ENCODE measurements at regions not wholly inside any gene's neighbourhood (a gene's known extent, or its start where the extent isn't known, plus 50 kb on each side); places are given as distances from the start of the nearest gene placed in this dataset.

DNA sequence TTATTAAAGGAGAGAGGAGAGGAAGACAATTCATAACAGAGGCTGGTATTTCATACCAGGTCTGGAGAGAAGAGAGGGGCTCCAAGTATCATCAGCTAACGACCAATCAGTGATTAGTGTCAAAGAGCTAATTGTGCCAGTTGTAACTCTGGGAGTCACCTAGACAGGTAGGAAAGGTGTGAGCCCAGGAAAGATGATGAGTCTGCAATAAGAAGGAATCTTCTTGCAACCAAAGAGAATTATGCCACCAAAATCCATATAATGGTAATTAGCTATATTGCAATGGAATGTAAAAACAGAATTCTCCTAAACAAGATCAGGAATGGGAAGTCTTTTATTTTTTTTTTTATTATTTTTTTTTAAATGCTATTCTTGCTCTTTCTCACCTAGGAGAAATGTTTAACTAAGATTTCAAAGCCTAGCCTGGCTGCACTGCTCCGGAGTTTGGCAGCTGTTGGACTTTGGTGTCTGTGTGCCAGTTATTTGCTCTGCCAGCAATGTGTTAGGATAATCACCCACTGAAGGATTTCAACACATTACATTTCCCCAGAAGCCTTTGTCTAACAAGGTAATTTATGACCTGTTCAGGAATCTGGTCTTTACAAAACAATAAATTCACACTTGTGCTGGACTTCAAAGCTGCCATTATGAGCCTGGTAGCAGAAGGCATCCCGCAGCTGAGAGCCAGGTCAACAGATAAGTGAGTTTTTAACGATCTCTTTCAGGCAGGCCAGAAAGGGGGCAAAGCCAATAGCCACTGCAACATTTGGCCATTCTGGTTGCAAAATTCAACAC, 89.4 kb downstream of the FOXB1 start:
- no peak overlapping the region for H3K27ac Mint-ChIP-seq
- Histone ChIP-seq H2AFZ (no peak overlapping the region), H4K20me1 (replicated peaks; ENCODE audit: insufficient read depth) (no peaks in the 10 kb centered on the region), H3K36me3 (ENCODE audit: insufficient read depth) (0 out of 2 replicates have a peak, but pooled peaks cover 3% of the 10 kb centered on the region), H3K27me3 (ENCODE audit: insufficient read depth) (no peaks in the 10 kb centered on the region), H3K27ac (ENCODE audit: low read depth) (no peak overlapping the region), H3K79me2 (replicated peaks; ENCODE audit: insufficient read depth) (no peaks in the 10 kb centered on the region), H3K4me1 (ENCODE audit: insufficient read depth) (no peaks in the 10 kb centered on the region), H3K9me2 (ENCODE audit: insufficient read depth) (peaks cover 9% of the 10 kb centered on the region; the same call in 1 of the 2 replicates), H3K4me3 (no peak overlapping the region), H3K4me2 (no peak overlapping the region), H3F3A (replicated peaks; ENCODE audit: low read depth) (no peaks in the 10 kb centered on the region)
- no peak for DNase-seq (ENCODE audit: low spot score)
- H3K4me3 Mint-ChIP-seq: no peak overlapping the region
- peaks cover 17% of the 10 kb centered on the region; the same call in 2 of the 3 replicates for H3K36me3 Mint-ChIP-seq (ENCODE audit: low read depth)
- no peak for ATAC-seq
- H3K9me3 Mint-ChIP-seq: peaks cover 17% of the 10 kb centered on the region
- TF ChIP-seq POLR2AphosphoS5 (IDR thresholded peaks at IDR 0.05; ENCODE audit: low read depth): no peak
- no peak for TF ChIP-seq EZH2 (IDR thresholded peaks at IDR 0.05; ENCODE audit: low read depth, unreplicated experiment)
- TF ChIP-seq, protein P1, sequence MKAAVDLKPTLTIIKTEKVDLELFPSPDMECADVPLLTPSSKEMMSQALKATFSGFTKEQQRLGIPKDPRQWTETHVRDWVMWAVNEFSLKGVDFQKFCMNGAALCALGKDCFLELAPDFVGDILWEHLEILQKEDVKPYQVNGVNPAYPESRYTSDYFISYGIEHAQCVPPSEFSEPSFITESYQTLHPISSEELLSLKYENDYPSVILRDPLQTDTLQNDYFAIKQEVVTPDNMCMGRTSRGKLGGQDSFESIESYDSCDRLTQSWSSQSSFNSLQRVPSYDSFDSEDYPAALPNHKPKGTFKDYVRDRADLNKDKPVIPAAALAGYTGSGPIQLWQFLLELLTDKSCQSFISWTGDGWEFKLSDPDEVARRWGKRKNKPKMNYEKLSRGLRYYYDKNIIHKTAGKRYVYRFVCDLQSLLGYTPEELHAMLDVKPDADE (IDR thresholded peaks at IDR 0.05): no peak
- TF ChIP-seq ZNF331 (CRISPR knock-in tag; IDR thresholded peaks at IDR 0.05; ENCODE audit: low read depth): no peak
- no peak for TF ChIP-seq EZH2phosphoT487 (IDR thresholded peaks at IDR 0.05; ENCODE audit: unreplicated experiment)
- peaks cover 2% of the 10 kb centered on the region for H3K27me3 Mint-ChIP-seq (ENCODE audit: insufficient read depth, low read depth, poor library complexity)
- peaks cover 16% of the 10 kb centered on the region; the same call in 2 of the 3 replicates for H3K4me1 Mint-ChIP-seq

DNA sequence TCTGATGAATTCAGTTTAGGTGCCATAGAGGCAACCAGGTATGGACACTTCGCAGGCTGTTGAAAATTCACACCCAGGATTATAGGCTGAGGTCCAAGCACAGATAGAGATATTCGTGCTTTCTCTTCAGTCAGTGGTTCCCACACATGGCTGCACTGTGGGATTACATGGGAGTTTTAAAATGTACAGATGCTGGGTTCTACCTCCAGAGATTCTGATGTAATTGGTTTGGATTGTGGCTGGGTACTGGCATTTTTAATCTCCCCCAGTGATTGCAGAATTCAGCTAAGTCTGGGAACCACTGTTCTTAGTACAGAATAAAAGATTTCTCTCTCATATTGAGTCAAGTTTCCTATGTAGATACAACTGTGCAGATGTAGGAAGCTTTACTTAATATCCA, 91.6 kb downstream of the FOXB1 start:
- Histone ChIP-seq H3K79me2 (replicated peaks; ENCODE audit: insufficient read depth) (no peaks in the 10 kb centered on the region), H3K4me1 (ENCODE audit: insufficient read depth) (no peaks in the 10 kb centered on the region), H3K36me3 (ENCODE audit: insufficient read depth) (0 out of 2 replicates have a peak, but pooled peaks cover 3% of the 10 kb centered on the region), H2AFZ (no peak overlapping the region), H3K27ac (ENCODE audit: low read depth) (no peak overlapping the region), H3K9me2 (ENCODE audit: insufficient read depth) (peaks cover 9% of the 10 kb centered on the region; the same call in 1 of the 2 replicates), H3F3A (replicated peaks; ENCODE audit: low read depth) (no peaks in the 10 kb centered on the region), H3K27me3 (ENCODE audit: insufficient read depth) (no peaks in the 10 kb centered on the region), H3K4me3 (no peak overlapping the region), H3K4me2 (no peak overlapping the region), H4K20me1 (replicated peaks; ENCODE audit: insufficient read depth) (no peaks in the 10 kb centered on the region)
- peaks cover 17% of the 10 kb centered on the region; the same call in 2 of the 3 replicates for H3K36me3 Mint-ChIP-seq (ENCODE audit: low read depth)
- ATAC-seq: no peak
- H3K4me3 Mint-ChIP-seq: no peak overlapping the region
- peaks cover 17% of the 10 kb centered on the region for H3K9me3 Mint-ChIP-seq
- peaks cover 7% of the 10 kb centered on the region; the same call in 2 of the 3 replicates for H3K4me1 Mint-ChIP-seq
- H3K27me3 Mint-ChIP-seq (ENCODE audit: insufficient read depth, low read depth, poor library complexity): peaks cover 4% of the 10 kb centered on the region
- H3K27ac Mint-ChIP-seq: no peak overlapping the region
- no peak for DNase-seq (ENCODE audit: low spot score)
- no peak for TF ChIP-seq STAT1 (IDR thresholded peaks at IDR 0.05; ENCODE audit: unreplicated experiment)
- TF ChIP-seq, protein P2, sequence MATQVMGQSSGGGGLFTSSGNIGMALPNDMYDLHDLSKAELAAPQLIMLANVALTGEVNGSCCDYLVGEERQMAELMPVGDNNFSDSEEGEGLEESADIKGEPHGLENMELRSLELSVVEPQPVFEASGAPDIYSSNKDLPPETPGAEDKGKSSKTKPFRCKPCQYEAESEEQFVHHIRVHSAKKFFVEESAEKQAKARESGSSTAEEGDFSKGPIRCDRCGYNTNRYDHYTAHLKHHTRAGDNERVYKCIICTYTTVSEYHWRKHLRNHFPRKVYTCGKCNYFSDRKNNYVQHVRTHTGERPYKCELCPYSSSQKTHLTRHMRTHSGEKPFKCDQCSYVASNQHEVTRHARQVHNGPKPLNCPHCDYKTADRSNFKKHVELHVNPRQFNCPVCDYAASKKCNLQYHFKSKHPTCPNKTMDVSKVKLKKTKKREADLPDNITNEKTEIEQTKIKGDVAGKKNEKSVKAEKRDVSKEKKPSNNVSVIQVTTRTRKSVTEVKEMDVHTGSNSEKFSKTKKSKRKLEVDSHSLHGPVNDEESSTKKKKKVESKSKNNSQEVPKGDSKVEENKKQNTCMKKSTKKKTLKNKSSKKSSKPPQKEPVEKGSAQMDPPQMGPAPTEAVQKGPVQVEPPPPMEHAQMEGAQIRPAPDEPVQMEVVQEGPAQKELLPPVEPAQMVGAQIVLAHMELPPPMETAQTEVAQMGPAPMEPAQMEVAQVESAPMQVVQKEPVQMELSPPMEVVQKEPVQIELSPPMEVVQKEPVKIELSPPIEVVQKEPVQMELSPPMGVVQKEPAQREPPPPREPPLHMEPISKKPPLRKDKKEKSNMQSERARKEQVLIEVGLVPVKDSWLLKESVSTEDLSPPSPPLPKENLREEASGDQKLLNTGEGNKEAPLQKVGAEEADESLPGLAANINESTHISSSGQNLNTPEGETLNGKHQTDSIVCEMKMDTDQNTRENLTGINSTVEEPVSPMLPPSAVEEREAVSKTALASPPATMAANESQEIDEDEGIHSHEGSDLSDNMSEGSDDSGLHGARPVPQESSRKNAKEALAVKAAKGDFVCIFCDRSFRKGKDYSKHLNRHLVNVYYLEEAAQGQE (IDR thresholded peaks at IDR 0.05; ENCODE audit: unreplicated experiment): no peak
- TF ChIP-seq, protein P3, sequence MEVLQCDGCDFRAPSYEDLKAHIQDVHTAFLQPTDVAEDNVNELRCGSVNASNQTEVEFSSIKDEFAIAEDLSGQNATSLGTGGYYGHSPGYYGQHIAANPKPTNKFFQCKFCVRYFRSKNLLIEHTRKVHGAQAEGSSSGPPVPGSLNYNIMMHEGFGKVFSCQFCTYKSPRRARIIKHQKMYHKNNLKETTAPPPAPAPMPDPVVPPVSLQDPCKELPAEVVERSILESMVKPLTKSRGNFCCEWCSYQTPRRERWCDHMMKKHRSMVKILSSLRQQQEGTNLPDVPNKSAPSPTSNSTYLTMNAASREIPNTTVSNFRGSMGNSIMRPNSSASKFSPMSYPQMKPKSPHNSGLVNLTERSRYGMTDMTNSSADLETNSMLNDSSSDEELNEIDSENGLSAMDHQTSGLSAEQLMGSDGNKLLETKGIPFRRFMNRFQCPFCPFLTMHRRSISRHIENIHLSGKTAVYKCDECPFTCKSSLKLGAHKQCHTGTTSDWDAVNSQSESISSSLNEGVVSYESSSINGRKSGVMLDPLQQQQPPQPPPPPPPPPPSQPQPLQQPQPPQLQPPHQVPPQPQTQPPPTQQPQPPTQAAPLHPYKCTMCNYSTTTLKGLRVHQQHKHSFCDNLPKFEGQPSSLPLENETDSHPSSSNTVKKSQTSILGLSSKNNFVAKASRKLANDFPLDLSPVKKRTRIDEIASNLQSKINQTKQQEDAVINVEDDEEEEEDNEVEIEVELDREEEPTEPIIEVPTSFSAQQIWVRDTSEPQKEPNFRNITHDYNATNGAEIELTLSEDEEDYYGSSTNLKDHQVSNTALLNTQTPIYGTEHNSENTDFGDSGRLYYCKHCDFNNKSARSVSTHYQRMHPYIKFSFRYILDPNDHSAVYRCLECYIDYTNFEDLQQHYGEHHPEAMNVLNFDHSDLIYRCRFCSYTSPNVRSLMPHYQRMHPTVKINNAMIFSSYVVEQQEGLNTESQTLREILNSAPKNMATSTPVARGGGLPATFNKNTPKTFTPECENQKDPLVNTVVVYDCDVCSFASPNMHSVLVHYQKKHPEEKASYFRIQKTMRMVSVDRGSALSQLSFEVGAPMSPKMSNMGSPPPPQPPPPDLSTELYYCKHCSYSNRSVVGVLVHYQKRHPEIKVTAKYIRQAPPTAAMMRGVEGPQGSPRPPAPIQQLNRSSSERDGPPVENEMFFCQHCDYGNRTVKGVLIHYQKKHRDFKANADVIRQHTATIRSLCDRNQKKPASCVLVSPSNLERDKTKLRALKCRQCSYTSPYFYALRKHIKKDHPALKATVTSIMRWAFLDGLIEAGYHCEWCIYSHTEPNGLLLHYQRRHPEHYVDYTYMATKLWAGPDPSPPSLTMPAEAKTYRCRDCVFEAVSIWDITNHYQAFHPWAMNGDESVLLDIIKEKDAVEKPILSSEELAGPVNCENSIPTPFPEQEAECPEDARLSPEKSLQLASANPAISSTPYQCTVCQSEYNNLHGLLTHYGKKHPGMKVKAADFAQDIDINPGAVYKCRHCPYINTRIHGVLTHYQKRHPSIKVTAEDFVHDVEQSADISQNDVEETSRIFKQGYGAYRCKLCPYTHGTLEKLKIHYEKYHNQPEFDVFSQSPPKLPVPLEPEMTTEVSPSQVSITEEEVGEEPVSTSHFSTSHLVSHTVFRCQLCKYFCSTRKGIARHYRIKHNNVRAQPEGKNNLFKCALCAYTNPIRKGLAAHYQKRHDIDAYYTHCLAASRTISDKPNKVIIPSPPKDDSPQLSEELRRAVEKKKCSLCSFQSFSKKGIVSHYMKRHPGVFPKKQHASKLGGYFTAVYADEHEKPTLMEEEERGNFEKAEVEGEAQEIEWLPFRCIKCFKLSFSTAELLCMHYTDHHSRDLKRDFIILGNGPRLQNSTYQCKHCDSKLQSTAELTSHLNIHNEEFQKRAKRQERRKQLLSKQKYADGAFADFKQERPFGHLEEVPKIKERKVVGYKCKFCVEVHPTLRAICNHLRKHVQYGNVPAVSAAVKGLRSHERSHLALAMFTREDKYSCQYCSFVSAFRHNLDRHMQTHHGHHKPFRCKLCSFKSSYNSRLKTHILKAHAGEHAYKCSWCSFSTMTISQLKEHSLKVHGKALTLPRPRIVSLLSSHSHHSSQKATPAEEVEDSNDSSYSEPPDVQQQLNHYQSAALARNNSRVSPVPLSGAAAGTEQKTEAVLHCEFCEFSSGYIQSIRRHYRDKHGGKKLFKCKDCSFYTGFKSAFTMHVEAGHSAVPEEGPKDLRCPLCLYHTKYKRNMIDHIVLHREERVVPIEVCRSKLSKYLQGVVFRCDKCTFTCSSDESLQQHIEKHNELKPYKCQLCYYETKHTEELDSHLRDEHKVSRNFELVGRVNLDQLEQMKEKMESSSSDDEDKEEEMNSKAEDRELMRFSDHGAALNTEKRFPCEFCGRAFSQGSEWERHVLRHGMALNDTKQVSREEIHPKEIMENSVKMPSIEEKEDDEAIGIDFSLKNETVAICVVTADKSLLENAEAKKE (CRISPR knock-in tag; IDR thresholded peaks at IDR 0.05): no peak
- TF ChIP-seq NANOG (IDR thresholded peaks at IDR 0.05; ENCODE audit: borderline replicate concordance): no peak
